Stomach (tissue), 8 donors: ENCODE measurements at regions not wholly inside any gene's neighbourhood (a gene's known extent, or its start where the extent isn't known, plus 50 kb on each side); places are given as distances from the start of the nearest gene placed in this dataset.

ENCODE experiments used
- DNase-seq, 2 donors: peaks; one replicate each; pipeline versions ENCODE4 v3.0.0 to v3.0.0-alpha.2; 2013 to 2019
- H3K27ac ChIP-seq, 5 donors: fragments of 200-600 bp in 4 of 5; sonication (generic) in 4 of 5; one replicate each; pipeline ENCODE4 v1.5.1; 2013 to 2019; ENCODE audit warnings: mild to moderate bottlenecking in 1 of 5, moderate library complexity in 1 of 5
- H3K27me3 ChIP-seq, 3 donors: fragments of 200-600 bp; sonication (generic); one replicate each; pipeline ENCODE4 v1.5.1; 2017 to 2019; ENCODE audit warnings: mixed run types in 1 of 3
- H3K36me3 ChIP-seq, 4 donors: fragments of 200-600 bp; sonication (generic); 1 replicate in 3 of 4; 2 replicates in 1 of 4; pipeline ENCODE4 v1.5.1; 2016 to 2019
- H3K4me1 ChIP-seq, 4 donors: fragments of 200-600 bp; sonication (generic); one replicate each; pipeline ENCODE4 v1.5.1; 2016 to 2019
- H3K4me3 ChIP-seq, 4 donors: fragments of 200-600 bp; sonication (generic) in 3 of 4; one replicate each; pipeline ENCODE4 v1.5.1; 2016 to 2019; ENCODE audit warnings: mild to moderate bottlenecking in 1 of 4
- H3K9me3 ChIP-seq, 4 donors: fragments of 200-600 bp; sonication (generic); one replicate each; pipeline ENCODE4 v1.5.1; 2016 to 2019
- EP300 ChIP-seq: sonication (generic); formaldehyde crosslinking; IDR thresholded peaks from one replicate; pipeline ENCODE4 v1.6.1; 2017; ENCODE audit warnings: antibody characterized with exemption
- POLR2A ChIP-seq, 4 donors: fragments of 450-650 bp; IDR thresholded peaks; one replicate each; pipeline ENCODE4 v1.6.1; 2016; ENCODE audit warnings: antibody characterized with exemption in 4 of 4, control low read depth in 2 of 4, mild to moderate bottlenecking in 1 of 4, moderate library complexity in 1 of 4
- POLR2AphosphoS5 ChIP-seq, 3 donors: sonication (generic); formaldehyde crosslinking; IDR thresholded peaks; one replicate each; pipeline ENCODE4 v1.6.1; 2016; ENCODE audit warnings: antibody characterized with exemption in 3 of 3
- WGBS, 5 donors: extraction: QIAGEN DNeasy Blood & Tissue Kit in 3 of 5; methylation state at CpG; one replicate each; pipeline versions ENCODE4 v1.1.5 to v1.1.7; 2013 to 2018; 5-methylcytosine and 5-hydroxymethylcytosine counted together
- intact Hi-C: fragments of 100-400 bp; cut with DNase I; formaldehyde crosslinking; loops from one replicate; pipeline ENCODE4 v1.15.1; 2023; ENCODE audit warnings: low total_unique reads
- TF ChIP-seq, protein P1 (sequence below), 7 experiments: fragments of 450-650 bp in 4 of 7; fragments of 200-600 bp in 3 of 7; sonication (generic) in 3 of 7; IDR thresholded peaks; one replicate each; pipeline ENCODE4 v1.5.1; 2016 to 2019; ENCODE audit warnings: antibody characterized with exemption in 7 of 7, control low read depth in 2 of 7, mild to moderate bottlenecking in 1 of 7
- donor health status: healthy with polysubstance abuse.
- donor health status: Bipolar disorder and iron deficiency.
- donor health status: healthy.

DNA sequence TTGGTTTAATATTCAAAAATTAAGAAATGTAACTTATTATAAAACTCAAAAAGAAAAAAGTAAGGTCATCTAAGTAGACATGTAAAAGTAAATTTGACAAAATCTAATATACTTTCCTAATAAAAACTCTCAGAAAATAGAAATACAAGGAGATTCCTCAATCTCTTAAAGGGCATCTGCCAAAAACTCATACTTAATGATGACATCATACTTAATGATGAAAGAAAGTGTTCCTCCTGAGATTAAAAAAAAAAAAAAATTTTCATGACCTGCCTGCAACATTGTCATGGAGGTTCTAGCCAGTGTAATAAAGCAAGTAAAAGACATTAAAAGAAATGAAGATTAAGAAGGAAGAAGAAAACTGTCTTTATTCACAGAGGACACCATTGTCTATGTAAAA, 325.7 kb upstream of the BTBD3 start:
- intact Hi-C loops: no loop called here
- no peak for DNase-seq
- Histone ChIP-seq H3K4me3 (no peak overlapping the region), H3K4me1 (no peaks in the 10 kb centered on the region), H3K9me3 (peaks cover 0 to 19% (median 3%) of the 10 kb centered on the region in 4 donors), H3K27ac (no peak overlapping the region), H3K27me3 (no peaks in the 10 kb centered on the region), H3K36me3 (no peaks in the 10 kb centered on the region)
- TF ChIP-seq, protein P1, sequence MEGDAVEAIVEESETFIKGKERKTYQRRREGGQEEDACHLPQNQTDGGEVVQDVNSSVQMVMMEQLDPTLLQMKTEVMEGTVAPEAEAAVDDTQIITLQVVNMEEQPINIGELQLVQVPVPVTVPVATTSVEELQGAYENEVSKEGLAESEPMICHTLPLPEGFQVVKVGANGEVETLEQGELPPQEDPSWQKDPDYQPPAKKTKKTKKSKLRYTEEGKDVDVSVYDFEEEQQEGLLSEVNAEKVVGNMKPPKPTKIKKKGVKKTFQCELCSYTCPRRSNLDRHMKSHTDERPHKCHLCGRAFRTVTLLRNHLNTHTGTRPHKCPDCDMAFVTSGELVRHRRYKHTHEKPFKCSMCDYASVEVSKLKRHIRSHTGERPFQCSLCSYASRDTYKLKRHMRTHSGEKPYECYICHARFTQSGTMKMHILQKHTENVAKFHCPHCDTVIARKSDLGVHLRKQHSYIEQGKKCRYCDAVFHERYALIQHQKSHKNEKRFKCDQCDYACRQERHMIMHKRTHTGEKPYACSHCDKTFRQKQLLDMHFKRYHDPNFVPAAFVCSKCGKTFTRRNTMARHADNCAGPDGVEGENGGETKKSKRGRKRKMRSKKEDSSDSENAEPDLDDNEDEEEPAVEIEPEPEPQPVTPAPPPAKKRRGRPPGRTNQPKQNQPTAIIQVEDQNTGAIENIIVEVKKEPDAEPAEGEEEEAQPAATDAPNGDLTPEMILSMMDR (IDR thresholded peaks at IDR 0.05): no peak
- no peak for TF ChIP-seq POLR2AphosphoS5 (IDR thresholded peaks at IDR 0.05)
- TF ChIP-seq EP300: no peak
- no peak for TF ChIP-seq POLR2A (IDR thresholded peaks at IDR 0.05)

DNA sequence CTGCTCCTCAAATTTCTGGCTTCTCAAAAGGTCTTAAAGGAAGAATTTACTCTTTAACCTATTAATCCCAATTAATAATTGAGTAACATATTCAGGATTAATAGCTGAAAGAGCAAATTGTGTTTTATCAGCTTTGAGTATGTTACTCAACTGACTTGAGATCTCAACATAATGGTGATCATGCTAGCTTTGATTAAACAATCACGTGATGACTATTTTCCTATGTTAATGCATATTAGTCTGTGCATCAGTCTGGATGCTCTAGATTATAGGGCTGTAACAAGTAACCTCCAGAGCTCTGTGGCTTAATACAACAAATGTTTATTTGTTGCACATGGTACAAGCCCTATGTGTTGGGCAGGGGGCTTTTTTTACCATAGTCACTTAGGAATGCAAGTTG, 313.4 kb upstream of the BTBD3 start:
- intact Hi-C loops: no loop called here
- no peaks in the 10 kb centered on the region for H3K36me3 ChIP-seq
- DNase-seq: no peak
- no peak overlapping the region for H3K4me3 ChIP-seq
- peaks cover 0 to 5% (median 0%) of the 10 kb centered on the region in 4 donors for H3K9me3 ChIP-seq
- 75 to 92% (median 83%) methylated on average over 1 of the region's 1 CpG for WGBS, 5 donors
- TF ChIP-seq, protein P1 (IDR thresholded peaks at IDR 0.05): no peak
- TF ChIP-seq EP300: no peak
- TF ChIP-seq POLR2A (IDR thresholded peaks at IDR 0.05): no peak
- TF ChIP-seq POLR2AphosphoS5 (IDR thresholded peaks at IDR 0.05): no peak
- no peaks in the 10 kb centered on the region for H3K4me1 ChIP-seq
- no peak overlapping the region for H3K27ac ChIP-seq
- no peaks in the 10 kb centered on the region for H3K27me3 ChIP-seq

DNA sequence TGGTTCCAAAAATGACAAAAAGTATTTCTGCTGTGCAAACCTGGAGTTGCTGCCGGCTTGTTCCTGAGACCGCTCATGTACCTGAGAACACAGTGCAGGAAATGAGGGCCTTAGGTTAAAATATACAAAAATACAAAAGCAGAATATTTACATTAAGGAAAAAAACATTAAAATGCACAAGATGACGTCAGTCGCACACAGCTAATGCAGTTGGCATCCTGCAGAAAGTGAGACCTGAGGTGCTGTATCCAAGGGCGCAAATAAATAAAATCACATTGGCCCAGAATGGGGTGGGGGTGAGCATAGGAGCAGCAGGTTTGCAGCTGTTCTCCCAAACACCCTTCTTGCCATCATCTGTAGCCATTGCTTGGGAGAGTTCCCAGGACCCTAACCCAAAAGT, 310.6 kb upstream of the BTBD3 start:
- H3K9me3 ChIP-seq: no peaks in the 10 kb centered on the region
- WGBS, 5 donors: 88 to 96% (median 94%) methylated on average over 5 of the region's 5 CpGs
- H3K36me3 ChIP-seq: no peaks in the 10 kb centered on the region
- no peaks in the 10 kb centered on the region for H3K4me1 ChIP-seq
- H3K27ac ChIP-seq: no peak overlapping the region
- no peaks in the 10 kb centered on the region for H3K27me3 ChIP-seq
- no peak overlapping the region for H3K4me3 ChIP-seq
- intact Hi-C loops: no loop called here
- DNase-seq: no peak
- TF ChIP-seq, protein P1 (IDR thresholded peaks at IDR 0.05): no peak
- TF ChIP-seq EP300: no peak
- TF ChIP-seq POLR2A (IDR thresholded peaks at IDR 0.05): no peak
- TF ChIP-seq POLR2AphosphoS5 (IDR thresholded peaks at IDR 0.05): no peak

DNA sequence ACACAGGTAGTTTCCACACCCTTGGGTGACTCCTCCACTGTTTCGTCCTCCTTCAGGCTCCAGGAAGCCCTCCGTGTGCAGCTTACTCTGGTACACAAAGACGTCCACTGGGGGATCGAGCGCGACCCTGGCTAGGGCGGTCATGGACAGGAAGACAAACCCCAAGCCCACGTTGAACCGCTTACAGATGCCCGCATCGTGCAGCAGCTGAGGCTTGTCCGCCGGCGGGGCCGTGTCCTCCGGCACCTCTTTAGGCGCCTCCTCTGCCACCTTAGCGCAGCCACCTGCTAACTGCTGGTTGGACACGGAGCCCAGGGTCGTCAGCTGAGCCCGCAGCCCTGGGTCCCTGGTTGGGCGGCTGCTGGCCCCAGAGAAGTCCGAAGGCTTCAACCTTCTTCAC, 309.0 kb upstream of the BTBD3 start:
- H3K27ac ChIP-seq: no peak overlapping the region
- DNase-seq: no peak
- no peaks in the 10 kb centered on the region for H3K27me3 ChIP-seq
- no peaks in the 10 kb centered on the region for H3K9me3 ChIP-seq
- intact Hi-C loops: no loop called here
- TF ChIP-seq EP300 (no peak), POLR2AphosphoS5 (IDR thresholded peaks at IDR 0.05) (no peak), POLR2A (IDR thresholded peaks at IDR 0.05) (no peak)
- TF ChIP-seq, protein P1 (IDR thresholded peaks at IDR 0.05): no peak
- H3K4me3 ChIP-seq: no peak overlapping the region
- H3K4me1 ChIP-seq: no peaks in the 10 kb centered on the region
- H3K36me3 ChIP-seq: no peaks in the 10 kb centered on the region
- 94 to 99% (median 95%) methylated on average over 14 to 23 of the region's 23 CpGs for WGBS, 5 donors
